Lower leg skin (tissue), 4 donors: ENCODE measurements at regions not wholly inside any gene's neighbourhood (a gene's known extent, or its start where the extent isn't known, plus 50 kb on each side); places are given as distances from the start of the nearest gene placed in this dataset.

Source experiments
- DNase-seq, 2 donors: peaks; one replicate each; pipeline ENCODE4 v3.0.0-alpha.2; 2019; ENCODE audit warnings: low spot score in 2 of 2
- H3K4me3 ChIP-seq: fragments of 200-600 bp; sonication (generic); 2 replicates; pipeline ENCODE4 v1.5.1; 2017; ENCODE audit warnings: mild to moderate bottlenecking, low read depth; ENCODE audit not compliant: poor library complexity, severe bottlenecking
- CTCF ChIP-seq, 3 donors: fragments of 450-650 bp; IDR thresholded peaks; one replicate each; pipeline ENCODE4 v1.5.1; 2016; ENCODE audit warnings: antibody characterized with exemption in 3 of 3, mild to moderate bottlenecking in 3 of 3, moderate library complexity in 2 of 3
- POLR2A ChIP-seq, 2 donors: fragments of 450-650 bp; IDR thresholded peaks; one replicate each; pipeline ENCODE4 v1.6.1; 2016 to 2017; ENCODE audit warnings: antibody characterized with exemption in 2 of 2, mild to moderate bottlenecking in 1 of 2, moderate library complexity in 1 of 2
- WGBS, 2 donors: methylation state at CpG; one replicate each; pipeline ENCODE4 v1.1.5; 2018; 5-methylcytosine and 5-hydroxymethylcytosine counted together
- intact Hi-C: fragments of 100-400 bp; cut with DNase I; formaldehyde crosslinking; loops from one replicate; pipeline ENCODE4 v1.15.0; 2023; ENCODE audit warnings: low total_unique reads

- no peak for DNase-seq
- TF ChIP-seq CTCF (IDR thresholded peaks at IDR 0.05): no peak
- TF ChIP-seq POLR2A (IDR thresholded peaks at IDR 0.05): no peak
- no peak overlapping the region for H3K4me3 ChIP-seq
- 92 to 96% methylated on average over 3 of the region's 3 CpGs for WGBS, 2 donors
- intact Hi-C loops: no loop called here
Observed at GRCh38 chr5:118561971-118562370, 426.4 kb downstream of the DTWD2 start.

- TF ChIP-seq CTCF (IDR thresholded peaks at IDR 0.05) (no peak), POLR2A (IDR thresholded peaks at IDR 0.05) (no peak)
- H3K4me3 ChIP-seq: no peak overlapping the region
- no peak for DNase-seq
- intact Hi-C loops: no loop called here
Observed at GRCh38 chr5:118561235-118561634, 427.1 kb downstream of the DTWD2 start.

GRCh38 chr5:118558871-118559270, 429.5 kb downstream of the DTWD2 start:
- no peak for DNase-seq
- 86 to 88% methylated on average over 1 of the region's 1 CpG for WGBS, 2 donors
- H3K4me3 ChIP-seq: no peak overlapping the region
- intact Hi-C loops: no loop called here
- TF ChIP-seq POLR2A (IDR thresholded peaks at IDR 0.05) (no peak), CTCF (IDR thresholded peaks at IDR 0.05) (no peak)

- DNase-seq: no peak
- TF ChIP-seq CTCF (IDR thresholded peaks at IDR 0.05) (no peak), POLR2A (IDR thresholded peaks at IDR 0.05) (no peak)
- intact Hi-C loops: no loop called here
- WGBS, 2 donors: 77 to 87% methylated on average over 4 of the region's 4 CpGs
- no peak overlapping the region for H3K4me3 ChIP-seq
Observed at GRCh38 chr5:118557251-118557661, 431.1 kb downstream of the DTWD2 start.

GRCh38 chr5:118556792-118557191, 431.6 kb downstream of the DTWD2 start:
- TF ChIP-seq POLR2A (IDR thresholded peaks at IDR 0.05): no peak
- TF ChIP-seq CTCF (IDR thresholded peaks at IDR 0.05): no peak
- no peak overlapping the region for H3K4me3 ChIP-seq
- no peak for DNase-seq
- intact Hi-C loops: no loop called here
- 72 to 76% methylated on average over 5 of the region's 5 CpGs for WGBS, 2 donors

- no peak for DNase-seq
- intact Hi-C loops: no loop called here
- WGBS, 2 donors: 86 to 88% methylated on average over 2 of the region's 2 CpGs
- no peak overlapping the region for H3K4me3 ChIP-seq
- TF ChIP-seq CTCF (IDR thresholded peaks at IDR 0.05): no peak
- no peak for TF ChIP-seq POLR2A (IDR thresholded peaks at IDR 0.05)
Observed at GRCh38 chr5:118555727-118556126, 432.6 kb downstream of the DTWD2 start.
